ENCODE measurements at regions not wholly inside any gene's neighbourhood (a gene's known extent, or its start where the extent isn't known, plus 50 kb on each side); places are given as distances from the start of the nearest gene placed in this dataset.

GRCh38 chrX:67408423-67409079 lies 135.3 kb upstream of the AR start:
- H3K4me1 ChIP-seq: no peaks in the 10 kb centered on the region
- H3K9me3 ChIP-seq: no peaks in the 10 kb centered on the region
- no peak for DNase-seq
- no peaks in the 10 kb centered on the region for H3K36me3 ChIP-seq
- TF ChIP-seq CTCF (IDR thresholded peaks at IDR 0.05) (no peak), POLR2A (IDR thresholded peaks at IDR 0.05) (no peak)
- H3K27me3 ChIP-seq: no peaks in the 10 kb centered on the region
- H3K27ac ChIP-seq: no peak overlapping the region
- H3K4me3 ChIP-seq: no peak overlapping the region
- intact Hi-C loops (cut with DNase I; ENCODE audit: low total_unique reads): no loop called here

- no peak for DNase-seq
- H3K27me3 ChIP-seq: no peaks in the 10 kb centered on the region
- no peaks in the 10 kb centered on the region for H3K9me3 ChIP-seq
- no peak overlapping the region for H3K4me3 ChIP-seq
- H3K4me1 ChIP-seq: no peaks in the 10 kb centered on the region
- H3K27ac ChIP-seq: no peak overlapping the region
- intact Hi-C loops (cut with DNase I; ENCODE audit: low total_unique reads): no loop called here
- no peaks in the 10 kb centered on the region for H3K36me3 ChIP-seq
- TF ChIP-seq CTCF (IDR thresholded peaks at IDR 0.05): no peak
- no peak for TF ChIP-seq POLR2A (IDR thresholded peaks at IDR 0.05)
These were observed 127.9 kb upstream of the AR start for GRCh38 chrX:67415937-67416336.

GRCh38 chrX:67426946-67427345 lies 116.9 kb upstream of the AR start:
- Histone ChIP-seq H3K9me3 (peaks cover 0 to 4% of the 10 kb centered on the region in 2 donors), H3K4me1 (no peaks in the 10 kb centered on the region), H3K4me3 (no peak overlapping the region), H3K36me3 (no peaks in the 10 kb centered on the region), H3K27ac (no peak overlapping the region), H3K27me3 (no peaks in the 10 kb centered on the region)
- DNase-seq: no peak
- intact Hi-C loops (cut with DNase I; ENCODE audit: low total_unique reads): no loop called here
- no peak for TF ChIP-seq POLR2A (IDR thresholded peaks at IDR 0.05)
- TF ChIP-seq CTCF (IDR thresholded peaks at IDR 0.05): no peak

GRCh38 chrX:67435536-67435935 lies 108.3 kb upstream of the AR start:
- Histone ChIP-seq H3K36me3 (no peaks in the 10 kb centered on the region), H3K4me1 (no peaks in the 10 kb centered on the region), H3K4me3 (no peak overlapping the region), H3K27ac (no peak overlapping the region), H3K27me3 (no peaks in the 10 kb centered on the region), H3K9me3 (no peaks in the 10 kb centered on the region)
- TF ChIP-seq POLR2A (IDR thresholded peaks at IDR 0.05) (no peak), CTCF (IDR thresholded peaks at IDR 0.05) (no peak)
- DNase-seq: no peak
- intact Hi-C loops (cut with DNase I; ENCODE audit: low total_unique reads): no loop called here

- DNase-seq: no peak
- no peak for TF ChIP-seq POLR2A (IDR thresholded peaks at IDR 0.05)
- TF ChIP-seq CTCF (IDR thresholded peaks at IDR 0.05): no peak
- no peaks in the 10 kb centered on the region for H3K36me3 ChIP-seq
- no peak overlapping the region for H3K4me3 ChIP-seq
- no peaks in the 10 kb centered on the region for H3K9me3 ChIP-seq
- H3K27ac ChIP-seq: no peak overlapping the region
- H3K27me3 ChIP-seq: no peaks in the 10 kb centered on the region
- no peaks in the 10 kb centered on the region for H3K4me1 ChIP-seq
- intact Hi-C loops (cut with DNase I; ENCODE audit: low total_unique reads): no loop called here
These were observed 107.0 kb upstream of the AR start for GRCh38 chrX:67436867-67437266.

All from uterus (tissue), 3 donors.